OCI-LY7 (cell line): ENCODE measurements at regions not wholly inside any gene's neighbourhood (a gene's known extent, or its start where the extent isn't known, plus 50 kb on each side); places are given as distances from the start of the nearest gene placed in this dataset.

Experiments
- BruUV-seq: library from RNA; stranded (reverse); fragments of 400-500 nt; replicated peaks from 2 replicates; lab custom pipeline; 2021; lab: Mats Ljungman, UMichigan
- CTCF ChIA-PET: fragments of 300-600 bp; sonication (Branson Sonifier 250); formaldehyde crosslinking; loops from one replicate; lab custom pipeline; 2022; ENCODE audit warnings: antibody characterized with exemption; ENCODE audit not compliant: unreplicated experiment; lab: Charles Lee
- POLR2A ChIA-PET: fragments of 300-600 bp; sonication (Branson Sonifier 250); formaldehyde crosslinking; loops from one replicate; lab custom pipeline; 2022; ENCODE audit warnings: antibody characterized with exemption; lab: Charles Lee
- DNase-seq: peaks from one replicate; pipeline ENCODE4 v3.0.0-alpha.2; 2015; ENCODE audit warnings: low spot score
- H2AFZ ChIP-seq: fragments of 200-600 bp; sonication (generic), shearing (Covaris generic); 2 replicates; pipeline ENCODE4 v1.6.1; 2014; ENCODE audit warnings: mild to moderate bottlenecking, antibody characterized with exemption, low read length, moderate library complexity
- H3K27ac ChIP-seq: fragments of 200-600 bp; sonication (generic); 2 replicates; pipeline ENCODE4 v1.5.1; 2014; ENCODE audit warnings: mixed run types, low read depth, mild to moderate bottlenecking, moderate library complexity, low read length, inconsistent platforms; ENCODE audit not compliant: poor library complexity, severe bottlenecking
- H3K36me3 ChIP-seq: fragments of 200-600 bp; sonication (generic); 2 replicates; pipeline ENCODE4 v1.6.1; 2014; ENCODE audit warnings: mild to moderate bottlenecking, antibody characterized with exemption, low read length, moderate library complexity, mixed read lengths; ENCODE audit not compliant: insufficient read depth
- H3K4me1 ChIP-seq: fragments of 200-600 bp; sonication (generic); 2 replicates; pipeline ENCODE4 v1.5.1; 2014; ENCODE audit warnings: mild to moderate bottlenecking, low read length; ENCODE audit not compliant: insufficient read depth, poor library complexity, severe bottlenecking
- H3K4me2 ChIP-seq: fragments of 200-600 bp; sonication (generic); 2 replicates; pipeline ENCODE4 v1.6.1; 2014; ENCODE audit warnings: mild to moderate bottlenecking, low read length
- H3K4me3 ChIP-seq: fragments of 200-600 bp; sonication (generic); 2 replicates; pipeline ENCODE4 v1.5.1; 2014; ENCODE audit warnings: mild to moderate bottlenecking, low read depth, low read length; ENCODE audit not compliant: poor library complexity, severe bottlenecking
- H3K79me2 ChIP-seq: fragments of 200-600 bp; sonication (generic); 2 replicates; pipeline ENCODE4 v1.6.1; 2016; ENCODE audit warnings: low read depth, mild to moderate bottlenecking, low read length, moderate library complexity, mixed read lengths; ENCODE audit not compliant: insufficient read depth
- H3K9me2 ChIP-seq: fragments of 200-600 bp; sonication (generic); 2 replicates; pipeline ENCODE4 v1.6.1; 2016; ENCODE audit warnings: mild to moderate bottlenecking, low read length, mixed read lengths; ENCODE audit not compliant: insufficient read depth
- H3K9me3 ChIP-seq: fragments of 200-600 bp; sonication (generic); 2 replicates; pipeline ENCODE4 v1.6.1; 2014; ENCODE audit warnings: mild to moderate bottlenecking, mixed run types, low read length, mixed read lengths
- H4K20me1 ChIP-seq: fragments of 200-600 bp; sonication (generic); 2 replicates; pipeline ENCODE4 v1.6.1; 2014; ENCODE audit warnings: mild to moderate bottlenecking, antibody characterized with exemption, low read length, moderate library complexity, mixed read lengths; ENCODE audit not compliant: insufficient read depth
- EZH2phosphoT487 ChIP-seq: fragments of 200-600 bp; sonication (generic); IDR thresholded peaks from 2 replicates; pipeline ENCODE4 v1.6.1; 2018; ENCODE audit warnings: low read depth, borderline replicate concordance, mild to moderate bottlenecking, mixed run types, antibody characterized with exemption, low read length, moderate library complexity, mixed read lengths
- intact Hi-C: fragments of 100-400 bp; cut with micrococcal nuclease; formaldehyde crosslinking; loops from one replicate; pipeline ENCODE4 v1.10.0; 2022; ENCODE audit not compliant: unreplicated experiment
- TF ChIP-seq, protein P1 (sequence below): fragments of 200-600 bp; sonication (generic); conservative IDR thresholded peaks from 2 replicates; pipeline ENCODE4 v1.5.1; 2014; ENCODE audit warnings: mild to moderate bottlenecking, antibody characterized with exemption, low read length, moderate library complexity, mixed read lengths

DNA sequence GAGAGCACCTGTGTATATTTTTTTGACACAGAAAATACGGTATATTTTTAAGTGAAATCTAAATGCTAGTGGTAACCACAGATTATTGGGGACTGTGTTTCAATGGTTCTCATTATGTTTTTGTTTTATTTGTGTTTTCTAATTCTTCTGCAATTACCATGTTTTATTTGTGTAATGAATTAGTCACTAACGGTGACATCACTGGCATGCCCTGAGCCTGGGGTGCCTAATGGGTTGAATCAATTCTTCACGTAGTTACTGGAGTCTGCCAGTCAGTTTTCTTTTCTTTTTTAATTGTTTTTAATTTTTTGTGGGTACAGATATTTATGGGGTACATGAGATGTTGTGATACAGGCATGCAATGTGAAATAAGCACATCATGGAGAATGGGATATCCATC is 168.8 kb downstream of the RELL1 start:
- CTCF ChIA-PET = no interaction called here
- intact Hi-C loops = no loop called here

DNA sequence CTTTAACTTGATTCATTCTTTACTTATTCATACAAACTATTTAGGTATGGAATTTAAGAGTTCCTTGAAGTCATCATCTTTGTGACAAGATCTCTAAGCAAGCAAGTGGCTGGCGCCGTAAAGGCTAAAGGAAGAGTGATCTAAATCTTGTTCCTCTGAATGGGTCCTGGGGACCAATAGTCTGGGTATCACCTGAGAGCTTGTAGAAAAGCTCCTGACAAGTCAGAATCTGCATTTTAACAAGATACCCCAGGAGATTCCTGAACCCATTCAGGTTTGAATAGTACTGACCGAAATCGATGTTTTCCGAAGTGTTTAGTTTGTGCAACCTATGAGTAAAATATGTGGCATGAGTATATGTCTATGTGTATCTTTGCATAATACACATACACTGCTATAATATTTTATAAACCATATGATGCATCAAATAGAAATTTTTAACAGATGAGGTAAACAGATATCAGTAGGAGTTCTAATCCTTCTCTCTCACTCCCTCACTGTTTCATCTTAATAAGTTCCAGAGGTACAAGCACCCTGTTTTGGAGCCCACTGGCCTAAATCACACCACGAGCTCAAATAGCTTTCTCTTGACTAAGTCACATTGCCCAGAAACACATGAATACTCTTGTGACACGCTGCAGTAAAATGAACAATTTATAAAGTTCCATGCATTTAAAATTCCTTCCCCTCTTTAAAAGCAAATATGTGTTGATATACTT is 170.0 kb downstream of the RELL1 start:
- H3K9me2 ChIP-seq = no peaks in the 10 kb centered on the region
- BruUV-seq = no TSS peak
- DNase-seq = no peak
- intact Hi-C loops = no loop called here
- no peaks in the 10 kb centered on the region for H3K4me1 ChIP-seq
- no peaks in the 10 kb centered on the region for H3K79me2 ChIP-seq
- H3K27ac ChIP-seq = no peak overlapping the region
- TF ChIP-seq, protein P1, sequence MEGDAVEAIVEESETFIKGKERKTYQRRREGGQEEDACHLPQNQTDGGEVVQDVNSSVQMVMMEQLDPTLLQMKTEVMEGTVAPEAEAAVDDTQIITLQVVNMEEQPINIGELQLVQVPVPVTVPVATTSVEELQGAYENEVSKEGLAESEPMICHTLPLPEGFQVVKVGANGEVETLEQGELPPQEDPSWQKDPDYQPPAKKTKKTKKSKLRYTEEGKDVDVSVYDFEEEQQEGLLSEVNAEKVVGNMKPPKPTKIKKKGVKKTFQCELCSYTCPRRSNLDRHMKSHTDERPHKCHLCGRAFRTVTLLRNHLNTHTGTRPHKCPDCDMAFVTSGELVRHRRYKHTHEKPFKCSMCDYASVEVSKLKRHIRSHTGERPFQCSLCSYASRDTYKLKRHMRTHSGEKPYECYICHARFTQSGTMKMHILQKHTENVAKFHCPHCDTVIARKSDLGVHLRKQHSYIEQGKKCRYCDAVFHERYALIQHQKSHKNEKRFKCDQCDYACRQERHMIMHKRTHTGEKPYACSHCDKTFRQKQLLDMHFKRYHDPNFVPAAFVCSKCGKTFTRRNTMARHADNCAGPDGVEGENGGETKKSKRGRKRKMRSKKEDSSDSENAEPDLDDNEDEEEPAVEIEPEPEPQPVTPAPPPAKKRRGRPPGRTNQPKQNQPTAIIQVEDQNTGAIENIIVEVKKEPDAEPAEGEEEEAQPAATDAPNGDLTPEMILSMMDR = no peak
- no peak for TF ChIP-seq EZH2phosphoT487
- no peak overlapping the region for H2AFZ ChIP-seq
- H3K9me3 ChIP-seq = no peaks in the 10 kb centered on the region
- H3K36me3 ChIP-seq = no peaks in the 10 kb centered on the region
- H4K20me1 ChIP-seq = no peaks in the 10 kb centered on the region
- ChIA-PET CTCF (no interaction called here), POLR2A (no interaction called here)
- H3K4me2 ChIP-seq = no peak overlapping the region
- H3K4me3 ChIP-seq = no peak overlapping the region

More for the DNA sequence above, 168.8 kb downstream of the RELL1 start:
- Histone ChIP-seq H3K27ac (no peak overlapping the region), H3K36me3 (no peaks in the 10 kb centered on the region), H3K9me2 (no peaks in the 10 kb centered on the region), H2AFZ (no peak overlapping the region), H3K9me3 (no peaks in the 10 kb centered on the region), H3K4me1 (no peaks in the 10 kb centered on the region), H3K4me3 (no peak overlapping the region), H3K79me2 (no peaks in the 10 kb centered on the region), H4K20me1 (no peaks in the 10 kb centered on the region), H3K4me2 (no peak overlapping the region)
- TF ChIP-seq EZH2phosphoT487 = no peak
- TF ChIP-seq, protein P1 = no peak
- POLR2A ChIA-PET = no interaction called here
- DNase-seq = no peak
- no TSS peak for BruUV-seq

DNA sequence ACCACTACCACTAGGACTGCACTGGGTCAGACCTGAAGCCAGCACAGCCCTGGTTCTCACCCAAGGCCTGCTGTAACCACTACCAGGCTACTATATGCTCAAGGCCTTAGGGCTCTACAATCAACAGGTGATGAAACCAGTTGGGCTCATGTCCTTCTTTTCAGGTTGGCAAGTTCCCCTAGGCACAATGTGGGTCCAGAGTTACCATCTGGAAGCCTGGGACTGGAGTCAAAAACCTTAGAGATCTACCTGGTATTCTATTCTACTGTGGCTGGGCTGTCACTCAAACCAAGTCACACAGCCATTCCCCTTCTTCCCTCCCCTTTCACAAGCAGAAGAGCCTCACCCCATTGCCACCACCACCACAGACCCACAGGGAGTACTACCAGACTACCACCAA is 175.6 kb downstream of the RELL1 start:
- CTCF ChIA-PET = no interaction called here
- intact Hi-C loops = no loop called here

More for the DNA sequence above, 175.6 kb downstream of the RELL1 start:
- H3K9me2 ChIP-seq = no peaks in the 10 kb centered on the region
- H2AFZ ChIP-seq = no peak overlapping the region
- POLR2A ChIA-PET = no interaction called here
- H3K9me3 ChIP-seq = no peaks in the 10 kb centered on the region
- DNase-seq = no peak
- no peak overlapping the region for H3K27ac ChIP-seq
- H4K20me1 ChIP-seq = no peaks in the 10 kb centered on the region
- TF ChIP-seq, protein P1 = no peak
- no peak for TF ChIP-seq EZH2phosphoT487
- BruUV-seq = no TSS peak
- no peak overlapping the region for H3K4me2 ChIP-seq
- H3K4me1 ChIP-seq = no peaks in the 10 kb centered on the region
- no peaks in the 10 kb centered on the region for H3K36me3 ChIP-seq
- H3K4me3 ChIP-seq = no peak overlapping the region
- no peaks in the 10 kb centered on the region for H3K79me2 ChIP-seq
